ENCODE measurements at regions not wholly inside any gene's neighbourhood (a gene's known extent, or its start where the extent isn't known, plus 50 kb on each side); places are given as distances from the start of the nearest gene placed in this dataset.

DNA sequence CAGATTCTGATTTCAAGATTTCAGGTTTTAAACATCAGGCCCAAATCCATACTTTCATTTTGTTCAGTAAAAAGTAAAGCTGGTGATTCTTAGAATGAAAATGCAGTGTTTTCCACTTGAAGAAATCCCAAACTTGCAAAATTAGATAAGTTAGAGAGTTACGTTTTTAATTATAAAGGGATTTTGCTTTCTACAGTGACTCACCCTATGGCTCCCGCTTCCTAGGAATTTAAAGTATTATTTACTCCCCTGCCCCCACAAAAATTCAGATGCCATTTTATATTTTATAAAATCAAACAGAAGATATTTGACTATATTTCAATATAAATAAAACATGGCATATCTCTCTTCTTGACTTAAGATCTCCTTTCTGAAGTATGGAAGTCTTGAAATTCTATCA is 402.9 kb downstream of the ZSWIM6 start:
- H3K4me3 Mint-ChIP-seq, result no peak overlapping the region
- peaks cover 2 to 3% (median 2%) of the 10 kb centered on the region in 3 donors for H3K27me3 Mint-ChIP-seq (ENCODE audit: low read depth in 3 of 3)
- DNase-seq, result no peak
- H3K27ac Mint-ChIP-seq, result no peak overlapping the region
- peaks cover 0 to 2% (median 0%) of the 10 kb centered on the region in 6 donors for H3K9me3 Mint-ChIP-seq
- no peaks in the 10 kb centered on the region for H3K4me1 Mint-ChIP-seq
- no peaks in the 10 kb centered on the region for H3K36me3 Mint-ChIP-seq

DNA sequence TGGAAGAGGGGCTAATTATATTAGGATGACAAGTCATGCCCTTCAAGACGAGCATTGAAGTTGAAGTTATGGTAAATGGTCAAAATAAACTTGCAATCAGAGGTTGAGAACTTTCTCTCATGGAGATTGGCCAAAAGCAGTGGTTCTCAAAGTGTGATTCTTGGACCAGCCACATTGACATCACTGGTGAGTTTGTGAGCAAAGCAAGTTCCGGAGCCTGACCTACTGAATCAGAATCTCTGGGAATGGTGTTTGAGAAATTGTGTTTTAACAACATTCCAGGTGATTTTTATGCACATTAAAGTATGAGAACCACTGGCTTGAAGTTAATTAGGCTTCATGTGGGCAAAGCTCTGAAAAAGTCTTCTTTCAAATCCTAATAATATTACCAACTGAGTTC is 403.5 kb downstream of the ZSWIM6 start:
- Mint-ChIP-seq H3K36me3 (no peaks in the 10 kb centered on the region), H3K9me3 (peaks cover 0 to 3% (median under 1%) of the 10 kb centered on the region in 6 donors), H3K4me1 (no peaks in the 10 kb centered on the region), H3K27me3 (ENCODE audit: low read depth in 3 of 3) (peaks cover 0 to 2% (median 0%) of the 10 kb centered on the region in 3 donors), H3K27ac (no peak overlapping the region), H3K4me3 (no peak overlapping the region)
- no peak for DNase-seq

DNA sequence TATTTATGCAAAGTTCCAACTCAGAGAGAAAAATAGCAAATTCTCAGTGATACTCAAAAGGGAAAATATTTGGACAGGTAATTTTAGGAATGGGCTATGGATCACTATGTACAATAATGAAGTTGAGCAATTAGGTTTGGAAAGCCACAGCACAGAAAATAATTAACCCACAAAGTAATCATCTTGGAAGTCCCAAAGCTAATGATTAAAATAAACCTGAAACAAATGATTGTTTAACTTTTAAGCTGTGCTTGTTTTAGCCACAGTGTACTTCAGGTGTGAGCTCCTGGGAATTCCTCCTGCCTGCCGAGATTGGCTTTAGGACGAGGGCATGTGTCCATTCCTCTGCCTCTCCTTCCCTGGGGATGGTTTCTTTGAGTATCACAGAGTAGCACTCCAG is 403.9 kb downstream of the ZSWIM6 start:
- DNase-seq, result no peak
- H3K27ac Mint-ChIP-seq, result no peak overlapping the region
- H3K27me3 Mint-ChIP-seq (ENCODE audit: low read depth in 3 of 3), result peaks cover 0 to 2% (median 1%) of the 10 kb centered on the region in 3 donors
- H3K4me1 Mint-ChIP-seq, result no peaks in the 10 kb centered on the region
- no peaks in the 10 kb centered on the region for H3K36me3 Mint-ChIP-seq
- H3K4me3 Mint-ChIP-seq, result no peak overlapping the region
- H3K9me3 Mint-ChIP-seq, result peaks cover 0 to 3% (median under 1%) of the 10 kb centered on the region in 6 donors

DNA sequence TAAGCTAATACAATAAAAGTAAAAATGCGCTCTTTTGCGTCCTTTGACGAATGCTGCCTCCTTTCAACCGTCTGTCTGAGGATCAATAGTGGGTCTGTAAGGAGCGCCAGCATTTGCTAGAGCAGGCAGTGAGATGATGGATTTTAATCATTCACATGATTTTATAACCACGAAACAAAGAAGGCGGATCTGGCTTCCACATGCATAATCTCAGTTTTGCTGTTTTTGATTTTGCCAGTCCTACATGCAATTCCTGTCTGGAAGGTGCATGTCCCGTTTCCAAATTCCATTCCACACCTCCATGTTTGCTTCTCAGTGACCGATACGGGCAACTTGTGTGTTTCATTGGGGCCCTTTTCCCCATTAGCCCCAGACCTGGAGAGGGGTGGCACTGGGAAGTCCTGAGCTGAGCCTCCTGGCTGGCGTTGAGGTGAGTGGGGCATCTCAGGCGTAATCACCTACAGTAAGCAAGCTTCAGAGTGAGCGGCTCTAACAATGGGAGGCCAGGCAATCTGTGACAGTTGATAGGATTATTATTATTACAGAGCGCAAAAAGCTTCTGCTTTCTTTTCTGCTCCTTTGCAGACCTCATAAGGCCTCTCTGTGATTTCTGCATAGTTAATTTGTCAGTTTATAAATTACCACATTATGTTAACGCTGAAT is 405.4 kb downstream of the ZSWIM6 start:
- no peak overlapping the region for H3K27ac Mint-ChIP-seq
- no peak for DNase-seq
- no peaks in the 10 kb centered on the region for H3K36me3 Mint-ChIP-seq
- H3K4me1 Mint-ChIP-seq, result no peaks in the 10 kb centered on the region
- peaks cover 0 to 3% (median 2%) of the 10 kb centered on the region in 3 donors for H3K27me3 Mint-ChIP-seq (ENCODE audit: low read depth in 3 of 3)
- H3K9me3 Mint-ChIP-seq, result peaks cover 0 to 3% (median under 1%) of the 10 kb centered on the region in 6 donors
- no peak overlapping the region for H3K4me3 Mint-ChIP-seq

DNA sequence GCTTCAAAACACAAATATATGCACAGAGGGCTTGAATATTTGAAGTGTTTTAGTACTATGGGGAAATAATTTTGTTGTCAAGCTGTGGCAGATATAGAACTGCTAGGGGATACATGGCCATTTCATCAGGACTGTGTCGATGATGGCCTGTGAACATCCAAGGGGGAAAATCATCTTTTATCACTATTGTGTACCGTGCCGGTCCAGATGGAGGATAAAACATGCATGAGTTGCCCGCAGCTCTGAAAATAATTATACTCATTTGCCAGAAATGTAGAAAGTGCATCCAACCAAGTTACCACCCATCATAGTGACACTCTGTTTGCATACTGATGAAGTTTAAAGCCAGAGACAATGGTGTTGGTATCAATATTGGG is 405.9 kb downstream of the ZSWIM6 start:
- H3K36me3 Mint-ChIP-seq, result no peaks in the 10 kb centered on the region
- H3K4me3 Mint-ChIP-seq, result no peak overlapping the region
- H3K27me3 Mint-ChIP-seq (ENCODE audit: low read depth in 3 of 3), result peaks cover 0 to 3% (median under 1%) of the 10 kb centered on the region in 3 donors
- no peak for DNase-seq
- no peak overlapping the region for H3K27ac Mint-ChIP-seq
- H3K4me1 Mint-ChIP-seq, result no peaks in the 10 kb centered on the region
- H3K9me3 Mint-ChIP-seq, result peaks cover 0 to 3% (median under 1%) of the 10 kb centered on the region in 6 donors

DNA sequence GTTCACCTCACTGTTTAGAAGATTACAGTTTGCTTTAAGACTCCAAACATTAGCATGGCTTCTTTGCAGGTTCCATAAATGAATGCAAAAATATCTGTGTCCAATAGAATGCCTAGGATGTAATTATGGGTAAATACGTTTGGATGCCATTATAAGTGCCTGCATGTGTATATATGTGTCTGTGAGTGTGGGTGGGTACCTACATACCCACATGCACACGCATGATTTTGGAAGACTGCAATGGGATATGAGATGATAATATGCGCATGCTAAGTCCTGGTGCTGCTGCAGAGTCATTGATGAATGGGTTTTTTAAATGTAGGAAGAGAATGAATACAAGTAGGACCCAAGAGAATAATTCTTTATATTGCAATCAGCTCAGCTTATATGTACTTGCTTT is 406.4 kb downstream of the ZSWIM6 start:
- no peaks in the 10 kb centered on the region for H3K36me3 Mint-ChIP-seq
- peaks cover 0 to 3% (median under 1%) of the 10 kb centered on the region in 6 donors for H3K9me3 Mint-ChIP-seq
- H3K27ac Mint-ChIP-seq, result no peak overlapping the region

DNA sequence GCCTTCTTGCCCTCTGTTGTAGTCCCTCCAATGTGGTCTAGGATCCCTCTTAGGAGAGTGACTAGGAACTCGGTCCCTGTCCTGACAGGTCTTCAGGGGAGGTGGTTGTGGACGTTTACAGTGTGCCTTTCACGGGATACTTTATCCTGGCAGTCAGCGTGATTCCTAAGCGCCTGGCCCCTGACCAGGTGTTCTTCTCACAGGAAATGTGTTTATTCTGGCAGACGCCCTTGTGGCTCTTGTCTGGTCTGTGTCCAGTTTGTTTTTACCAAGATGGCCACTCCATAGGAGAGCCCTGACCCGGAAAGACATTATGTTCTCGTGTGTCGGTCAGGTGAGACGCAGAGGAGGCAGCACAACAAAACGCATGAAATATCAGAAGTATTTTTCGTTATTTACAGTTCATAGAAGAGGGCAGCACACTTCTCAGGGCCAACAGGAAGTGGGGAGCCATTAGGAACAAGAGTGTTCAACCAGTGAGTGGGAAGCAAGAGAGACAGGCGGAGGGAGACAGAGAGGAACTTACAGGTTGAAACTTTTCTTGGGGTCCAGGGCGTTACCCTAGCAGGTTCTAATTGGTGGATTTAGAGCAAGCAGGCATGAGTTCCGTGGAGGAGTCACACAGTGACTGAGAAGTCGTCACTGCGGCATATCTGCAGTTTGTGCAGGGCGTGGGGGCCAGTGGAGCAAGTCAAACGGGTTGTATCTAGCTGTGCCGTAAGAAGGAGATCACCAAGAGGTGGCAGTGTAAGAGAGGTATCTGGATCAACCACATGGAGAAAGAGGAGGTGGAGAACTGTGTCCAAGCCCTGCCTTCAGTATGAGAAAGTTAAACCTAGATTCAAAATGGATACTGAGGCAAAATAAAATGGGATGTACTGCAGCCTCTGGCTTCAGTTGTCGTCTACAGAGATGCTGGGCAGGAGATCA is 412.9 kb downstream of the ZSWIM6 start:
- peaks cover 1 to 6% (median 2%) of the 10 kb centered on the region in 3 donors for H3K27me3 Mint-ChIP-seq (ENCODE audit: low read depth in 3 of 3)
- H3K4me3 Mint-ChIP-seq, result no peak overlapping the region
- no peaks in the 10 kb centered on the region for H3K36me3 Mint-ChIP-seq
- no peak overlapping the region for H3K27ac Mint-ChIP-seq
- no peak for DNase-seq
- H3K4me1 Mint-ChIP-seq, result no peaks in the 10 kb centered on the region
- peaks cover 0 to 12% (median 1%) of the 10 kb centered on the region in 6 donors for H3K9me3 Mint-ChIP-seq

More for the DNA sequence above, 406.4 kb downstream of the ZSWIM6 start:
- peaks cover 0 to 3% (median 0%) of the 10 kb centered on the region in 3 donors for H3K27me3 Mint-ChIP-seq (ENCODE audit: low read depth in 3 of 3)
- DNase-seq, result no peak
- no peaks in the 10 kb centered on the region for H3K4me1 Mint-ChIP-seq
- H3K4me3 Mint-ChIP-seq, result no peak overlapping the region

DNA sequence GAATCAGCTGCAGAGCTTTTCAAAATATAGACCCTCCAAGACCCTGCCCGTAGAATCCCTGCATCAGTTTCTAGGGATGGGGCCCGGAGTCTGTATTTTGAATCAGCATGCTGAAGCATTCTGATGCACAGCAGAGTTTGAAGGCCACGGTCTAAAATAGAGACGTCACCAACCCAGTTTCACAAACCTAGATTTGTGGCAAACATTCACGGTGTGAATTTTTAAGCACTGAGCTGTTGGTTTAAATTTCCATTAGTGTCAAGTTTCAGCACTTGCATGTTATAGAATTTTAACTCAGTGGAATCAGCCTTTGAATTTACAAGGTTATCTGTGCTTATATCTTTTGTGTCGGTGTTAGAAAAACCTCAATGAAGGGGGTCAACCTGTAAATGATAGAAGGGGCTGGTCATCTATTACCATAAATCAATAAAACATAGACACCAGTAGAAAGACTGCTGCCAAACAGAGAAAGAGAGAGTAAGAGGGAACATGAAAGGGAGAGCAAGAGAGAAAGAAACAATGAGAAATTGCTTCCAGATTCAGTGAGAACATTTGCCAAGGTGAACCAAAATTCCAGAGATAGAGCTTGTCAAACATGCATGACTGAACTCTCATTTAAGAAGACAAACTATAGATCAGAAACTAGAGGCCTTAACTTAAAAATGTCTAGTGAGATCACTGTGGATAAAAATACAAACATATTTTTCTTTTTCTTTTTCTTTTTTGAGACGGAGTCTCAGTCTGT is 414.9 kb downstream of the ZSWIM6 start:
- no peaks in the 10 kb centered on the region for H3K36me3 Mint-ChIP-seq
- H3K27ac Mint-ChIP-seq, result no peak overlapping the region
- H3K4me3 Mint-ChIP-seq, result no peak overlapping the region
- H3K27me3 Mint-ChIP-seq (ENCODE audit: low read depth in 3 of 3), result peaks cover 1 to 3% (median 2%) of the 10 kb centered on the region in 3 donors
- H3K4me1 Mint-ChIP-seq, result no peaks in the 10 kb centered on the region
- H3K9me3 Mint-ChIP-seq, result peaks cover 0 to 12% (median 1%) of the 10 kb centered on the region in 6 donors
- no peak for DNase-seq

DNA sequence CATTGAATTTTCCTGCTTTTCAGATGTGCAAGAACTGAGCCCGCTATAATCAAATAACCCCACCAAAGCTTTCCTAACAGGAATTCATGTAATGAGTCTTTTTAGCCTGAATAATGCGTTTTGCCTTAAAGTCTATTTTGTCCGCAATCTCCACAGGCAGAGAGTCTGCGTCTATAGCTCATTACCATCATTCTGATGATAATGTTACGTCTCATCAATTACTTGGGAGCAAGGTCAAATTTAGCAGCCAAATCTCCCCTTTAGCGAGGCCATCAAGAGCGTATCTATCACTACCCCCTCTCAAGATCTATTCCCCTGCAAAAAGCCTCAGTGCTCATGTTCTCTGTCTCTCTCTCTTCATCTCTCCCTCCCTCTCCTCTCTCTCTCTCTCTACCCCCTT is 416.1 kb downstream of the ZSWIM6 start:
- Mint-ChIP-seq H3K4me3 (no peak overlapping the region), H3K4me1 (no peaks in the 10 kb centered on the region), H3K27ac (no peak overlapping the region), H3K9me3 (peaks cover 0 to 12% (median 1%) of the 10 kb centered on the region in 6 donors), H3K27me3 (ENCODE audit: low read depth in 3 of 3) (peaks cover 1 to 3% (median 2%) of the 10 kb centered on the region in 3 donors), H3K36me3 (no peaks in the 10 kb centered on the region)
- DNase-seq, result no peak

DNA sequence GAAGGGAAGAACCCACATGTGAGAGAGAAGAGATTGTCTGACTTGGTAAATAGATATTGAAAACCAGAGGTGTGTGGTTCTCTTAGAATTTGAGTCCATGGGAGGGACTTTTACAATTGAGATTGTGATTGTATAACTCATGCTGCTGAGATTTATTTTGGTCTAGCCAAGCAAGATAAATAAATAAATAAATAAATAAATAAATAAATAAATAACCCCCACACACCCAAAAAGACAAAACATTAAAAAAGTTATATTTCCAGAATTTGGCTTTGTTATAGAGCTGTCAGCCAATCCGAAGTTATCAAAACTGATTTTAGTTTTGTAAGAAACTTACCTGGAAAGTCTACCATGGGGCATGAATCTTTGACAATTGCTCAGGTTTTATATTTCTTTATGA is 416.6 kb downstream of the ZSWIM6 start:
- Mint-ChIP-seq H3K27me3 (ENCODE audit: low read depth in 3 of 3) (peaks cover 1 to 5% (median 2%) of the 10 kb centered on the region in 3 donors), H3K9me3 (peaks cover 0 to 12% (median 1%) of the 10 kb centered on the region in 6 donors), H3K36me3 (no peaks in the 10 kb centered on the region), H3K27ac (no peak overlapping the region), H3K4me1 (no peaks in the 10 kb centered on the region), H3K4me3 (no peak overlapping the region)
- no peak for DNase-seq

DNA sequence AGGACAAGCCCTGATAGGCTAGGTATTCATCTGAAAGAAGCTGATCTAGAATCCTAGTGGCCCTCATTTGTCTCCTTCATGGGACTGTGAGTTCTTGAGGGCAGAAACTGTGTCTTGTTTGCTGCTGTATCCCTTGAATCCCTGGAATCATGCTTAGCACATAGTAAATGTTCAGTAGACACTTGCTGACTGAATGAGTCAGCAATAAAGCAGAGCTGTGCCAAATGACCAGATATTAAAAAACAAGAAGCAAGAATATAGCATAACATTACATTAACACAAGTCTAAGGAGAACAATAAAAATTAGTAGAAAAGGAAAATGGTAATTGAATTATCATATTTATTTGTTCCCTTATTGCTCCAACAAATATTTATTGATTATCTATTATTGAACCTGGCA is 420.5 kb downstream of the ZSWIM6 start:
- Mint-ChIP-seq H3K9me3 (peaks cover 0 to 6% (median 0%) of the 10 kb centered on the region in 6 donors), H3K36me3 (no peaks in the 10 kb centered on the region), H3K27me3 (ENCODE audit: low read depth in 3 of 3) (peaks cover 0 to 3% (median 1%) of the 10 kb centered on the region in 3 donors)

DNA sequence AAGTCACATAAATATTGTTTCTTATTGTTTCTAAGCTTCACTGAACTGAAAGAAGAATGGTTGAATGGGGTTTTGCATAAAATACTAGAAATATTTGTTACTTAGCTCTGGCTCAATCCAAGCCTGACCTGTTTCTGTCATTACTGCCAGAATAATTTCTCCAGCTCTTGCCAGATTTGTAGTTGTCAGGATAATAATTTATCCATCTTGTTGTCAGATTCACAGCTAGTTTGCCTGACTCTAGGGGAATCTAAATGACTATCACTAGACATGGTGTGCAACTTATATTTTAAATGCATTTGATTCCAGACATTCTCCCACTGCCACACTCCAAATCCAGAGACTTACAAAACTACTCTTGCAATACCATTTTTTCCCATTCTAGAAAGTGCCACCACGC is 422.7 kb downstream of the ZSWIM6 start:
- no peak overlapping the region for H3K27ac Mint-ChIP-seq
- H3K36me3 Mint-ChIP-seq, result no peaks in the 10 kb centered on the region
- H3K27me3 Mint-ChIP-seq (ENCODE audit: low read depth in 3 of 3), result peaks cover 0 to 3% (median 1%) of the 10 kb centered on the region in 3 donors
- no peak overlapping the region for H3K4me3 Mint-ChIP-seq
- no peaks in the 10 kb centered on the region for H3K4me1 Mint-ChIP-seq
- peaks cover 0 to 6% (median 0%) of the 10 kb centered on the region in 6 donors for H3K9me3 Mint-ChIP-seq
- DNase-seq, result no peak

More for the DNA sequence above, 420.5 kb downstream of the ZSWIM6 start:
- Mint-ChIP-seq H3K4me3 (no peak overlapping the region), H3K27ac (no peak overlapping the region), H3K4me1 (no peaks in the 10 kb centered on the region)
- DNase-seq, result no peak

DNA sequence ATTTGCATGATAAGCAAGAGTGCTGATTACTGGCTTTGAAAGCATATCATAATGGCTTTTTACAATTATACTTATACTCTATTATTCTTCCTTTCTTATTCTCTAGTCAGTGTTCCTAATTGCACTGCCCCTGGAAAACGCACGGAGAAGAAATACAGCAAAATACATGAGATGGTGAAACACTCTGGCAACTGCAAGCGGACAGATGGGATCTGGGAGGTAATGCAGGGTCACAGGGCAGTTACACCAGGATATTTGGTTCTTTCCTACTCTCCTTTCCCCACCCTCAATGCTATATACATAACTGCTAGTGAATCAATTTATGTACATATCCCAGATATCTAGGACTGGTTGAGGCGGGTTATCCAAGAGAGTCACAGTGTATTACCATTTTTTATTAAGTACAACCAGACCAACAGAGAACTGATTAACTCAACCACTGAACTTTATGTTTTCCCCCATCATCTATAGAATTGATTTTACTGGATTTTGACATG is 423.7 kb downstream of the ZSWIM6 start:
- peaks cover 0 to 2% (median 0%) of the 10 kb centered on the region in 6 donors for H3K9me3 Mint-ChIP-seq
- H3K36me3 Mint-ChIP-seq, result no peaks in the 10 kb centered on the region
- peaks cover 0 to 5% (median 0%) of the 10 kb centered on the region in 3 donors for H3K27me3 Mint-ChIP-seq (ENCODE audit: low read depth in 3 of 3)
- no peaks in the 10 kb centered on the region for H3K4me1 Mint-ChIP-seq
- H3K27ac Mint-ChIP-seq, result no peak overlapping the region
- no peak overlapping the region for H3K4me3 Mint-ChIP-seq
- no peak for DNase-seq

Measured in immature natural killer cell (primary cell).